ENCODE measurements at regions not wholly inside any gene's neighbourhood (a gene's known extent, or its start where the extent isn't known, plus 50 kb on each side); places are given as distances from the start of the nearest gene placed in this dataset.

DNA sequence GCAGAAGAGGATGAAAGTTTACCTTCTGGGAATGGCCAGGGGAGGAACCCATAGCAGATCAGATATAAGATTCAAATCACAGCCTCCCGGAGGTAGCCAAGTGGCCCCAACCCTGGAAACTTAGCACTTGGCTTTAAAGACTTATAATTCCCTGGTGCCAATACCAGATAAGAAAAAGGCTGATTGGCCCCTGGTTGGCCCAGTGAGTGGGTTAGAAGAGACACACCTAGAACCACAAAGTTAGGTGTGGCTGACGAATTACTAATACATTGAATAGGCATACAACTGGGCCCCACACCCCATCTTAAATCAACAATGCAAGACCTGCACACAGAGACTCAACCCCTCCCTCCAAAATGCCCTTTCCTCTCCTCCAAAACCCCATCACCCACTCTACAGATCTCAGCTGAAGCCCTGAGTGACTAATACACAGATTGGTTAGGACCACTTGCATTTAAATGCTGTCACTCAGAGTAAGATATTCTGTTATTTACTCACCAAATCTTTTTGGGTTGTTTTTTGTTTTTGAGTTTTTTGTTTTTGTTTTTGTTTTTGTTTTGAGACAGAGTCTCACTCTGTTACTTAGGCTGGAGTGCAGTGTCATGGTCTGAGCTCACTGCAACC is 315.4 kb upstream of the JARID2 start:
- no peak for TF ChIP-seq ZNF76 (tag by site-specific recombination; IDR thresholded peaks at IDR 0.05; ENCODE audit: borderline replicate concordance, low read depth)
- TF ChIP-seq, protein P1, sequence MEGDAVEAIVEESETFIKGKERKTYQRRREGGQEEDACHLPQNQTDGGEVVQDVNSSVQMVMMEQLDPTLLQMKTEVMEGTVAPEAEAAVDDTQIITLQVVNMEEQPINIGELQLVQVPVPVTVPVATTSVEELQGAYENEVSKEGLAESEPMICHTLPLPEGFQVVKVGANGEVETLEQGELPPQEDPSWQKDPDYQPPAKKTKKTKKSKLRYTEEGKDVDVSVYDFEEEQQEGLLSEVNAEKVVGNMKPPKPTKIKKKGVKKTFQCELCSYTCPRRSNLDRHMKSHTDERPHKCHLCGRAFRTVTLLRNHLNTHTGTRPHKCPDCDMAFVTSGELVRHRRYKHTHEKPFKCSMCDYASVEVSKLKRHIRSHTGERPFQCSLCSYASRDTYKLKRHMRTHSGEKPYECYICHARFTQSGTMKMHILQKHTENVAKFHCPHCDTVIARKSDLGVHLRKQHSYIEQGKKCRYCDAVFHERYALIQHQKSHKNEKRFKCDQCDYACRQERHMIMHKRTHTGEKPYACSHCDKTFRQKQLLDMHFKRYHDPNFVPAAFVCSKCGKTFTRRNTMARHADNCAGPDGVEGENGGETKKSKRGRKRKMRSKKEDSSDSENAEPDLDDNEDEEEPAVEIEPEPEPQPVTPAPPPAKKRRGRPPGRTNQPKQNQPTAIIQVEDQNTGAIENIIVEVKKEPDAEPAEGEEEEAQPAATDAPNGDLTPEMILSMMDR (tag by site-specific recombination; IDR thresholded peaks at IDR 0.05): no peak
- no peak for TF ChIP-seq ZNF514 (tag by site-specific recombination; IDR thresholded peaks at IDR 0.05)
- no peak for TF ChIP-seq GLIS2 (tag by site-specific recombination; IDR thresholded peaks at IDR 0.05)
- TF ChIP-seq ZNF121 (tag by site-specific recombination; IDR thresholded peaks at IDR 0.05): no peak
- TF ChIP-seq, protein P2, sequence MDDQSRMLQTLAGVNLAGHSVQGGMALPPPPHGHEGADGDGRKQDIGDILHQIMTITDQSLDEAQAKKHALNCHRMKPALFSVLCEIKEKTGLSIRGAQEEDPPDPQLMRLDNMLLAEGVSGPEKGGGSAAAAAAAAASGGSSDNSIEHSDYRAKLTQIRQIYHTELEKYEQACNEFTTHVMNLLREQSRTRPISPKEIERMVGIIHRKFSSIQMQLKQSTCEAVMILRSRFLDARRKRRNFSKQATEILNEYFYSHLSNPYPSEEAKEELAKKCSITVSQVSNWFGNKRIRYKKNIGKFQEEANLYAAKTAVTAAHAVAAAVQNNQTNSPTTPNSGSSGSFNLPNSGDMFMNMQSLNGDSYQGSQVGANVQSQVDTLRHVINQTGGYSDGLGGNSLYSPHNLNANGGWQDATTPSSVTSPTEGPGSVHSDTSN (CRISPR knock-in tag; IDR thresholded peaks at IDR 0.05): no peak
- TF ChIP-seq ZSCAN30 (tag by site-specific recombination; IDR thresholded peaks at IDR 0.05): no peak
- no peak for TF ChIP-seq RBAK (tag by site-specific recombination; IDR thresholded peaks at IDR 0.05)
- TF ChIP-seq, protein P3, sequence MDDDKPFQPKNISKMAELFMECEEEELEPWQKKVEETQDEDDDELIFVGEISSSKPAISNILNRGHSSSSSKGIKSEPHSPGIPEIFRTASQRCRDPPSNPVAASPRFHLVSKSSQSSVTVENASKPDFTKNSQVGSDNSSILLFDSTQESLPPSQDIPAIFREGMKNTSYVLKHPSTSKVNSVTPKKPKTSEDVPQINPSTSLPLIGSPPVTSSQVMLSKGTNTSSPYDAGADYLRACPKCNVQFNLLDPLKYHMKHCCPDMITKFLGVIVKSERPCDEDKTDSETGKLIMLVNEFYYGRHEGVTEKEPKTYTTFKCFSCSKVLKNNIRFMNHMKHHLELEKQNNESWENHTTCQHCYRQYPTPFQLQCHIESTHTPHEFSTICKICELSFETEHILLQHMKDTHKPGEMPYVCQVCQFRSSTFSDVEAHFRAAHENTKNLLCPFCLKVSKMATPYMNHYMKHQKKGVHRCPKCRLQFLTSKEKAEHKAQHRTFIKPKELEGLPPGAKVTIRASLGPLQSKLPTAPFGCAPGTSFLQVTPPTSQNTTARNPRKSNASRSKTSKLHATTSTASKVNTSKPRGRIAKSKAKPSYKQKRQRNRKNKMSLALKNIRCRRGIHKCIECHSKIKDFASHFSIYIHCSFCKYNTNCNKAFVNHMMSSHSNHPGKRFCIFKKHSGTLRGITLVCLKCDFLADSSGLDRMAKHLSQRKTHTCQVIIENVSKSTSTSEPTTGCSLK (tag by site-specific recombination; IDR thresholded peaks at IDR 0.05): no peak
- no peak for TF ChIP-seq ZNF112 (tag by site-specific recombination; IDR thresholded peaks at IDR 0.05)
- no peak for TF ChIP-seq MYNN (tag by site-specific recombination; IDR thresholded peaks at IDR 0.05; ENCODE audit: borderline replicate concordance)
- no peak for TF ChIP-seq ZNF660 (tag by site-specific recombination; IDR thresholded peaks at IDR 0.05)
- no peak for TF ChIP-seq ZNF510 (tag by site-specific recombination; IDR thresholded peaks at IDR 0.05; ENCODE audit: insufficient replicate concordance)
